ENCODE measurements at regions not wholly inside any gene's neighbourhood (a gene's known extent, or its start where the extent isn't known, plus 50 kb on each side); places are given as distances from the start of the nearest gene placed in this dataset.

DNA sequence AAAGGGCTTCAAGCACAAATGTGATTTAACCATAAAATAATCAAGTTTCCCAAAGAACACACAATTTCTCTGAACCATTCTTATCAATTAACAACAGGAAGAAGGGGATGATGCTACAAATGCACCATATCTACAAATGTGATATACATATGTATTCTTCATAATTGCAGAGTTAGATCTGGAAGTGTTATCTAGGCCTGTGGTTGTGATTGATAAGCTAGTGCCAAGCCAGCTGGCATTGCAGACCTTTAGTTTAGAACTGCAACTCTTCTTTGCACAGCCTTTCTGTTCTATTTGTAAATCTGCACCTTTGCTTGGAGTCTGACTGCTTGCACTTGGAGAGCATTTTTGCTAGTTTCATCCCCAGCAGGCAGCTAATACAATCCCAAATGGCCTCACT lies 145.5 kb upstream of the NPY2R start:
- TF ChIP-seq, protein P1, sequence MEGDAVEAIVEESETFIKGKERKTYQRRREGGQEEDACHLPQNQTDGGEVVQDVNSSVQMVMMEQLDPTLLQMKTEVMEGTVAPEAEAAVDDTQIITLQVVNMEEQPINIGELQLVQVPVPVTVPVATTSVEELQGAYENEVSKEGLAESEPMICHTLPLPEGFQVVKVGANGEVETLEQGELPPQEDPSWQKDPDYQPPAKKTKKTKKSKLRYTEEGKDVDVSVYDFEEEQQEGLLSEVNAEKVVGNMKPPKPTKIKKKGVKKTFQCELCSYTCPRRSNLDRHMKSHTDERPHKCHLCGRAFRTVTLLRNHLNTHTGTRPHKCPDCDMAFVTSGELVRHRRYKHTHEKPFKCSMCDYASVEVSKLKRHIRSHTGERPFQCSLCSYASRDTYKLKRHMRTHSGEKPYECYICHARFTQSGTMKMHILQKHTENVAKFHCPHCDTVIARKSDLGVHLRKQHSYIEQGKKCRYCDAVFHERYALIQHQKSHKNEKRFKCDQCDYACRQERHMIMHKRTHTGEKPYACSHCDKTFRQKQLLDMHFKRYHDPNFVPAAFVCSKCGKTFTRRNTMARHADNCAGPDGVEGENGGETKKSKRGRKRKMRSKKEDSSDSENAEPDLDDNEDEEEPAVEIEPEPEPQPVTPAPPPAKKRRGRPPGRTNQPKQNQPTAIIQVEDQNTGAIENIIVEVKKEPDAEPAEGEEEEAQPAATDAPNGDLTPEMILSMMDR (IDR thresholded peaks at IDR 0.05; ENCODE audit: low read depth, low read length, poor library complexity, severe bottlenecking), result no peak
- no peak for TF ChIP-seq EZH2phosphoT487 (IDR thresholded peaks at IDR 0.05; ENCODE audit: borderline replicate concordance, low read length)
